ENCODE measurements at regions not wholly inside any gene's neighbourhood (a gene's known extent, or its start where the extent isn't known, plus 50 kb on each side); places are given as distances from the start of the nearest gene placed in this dataset.

DNA sequence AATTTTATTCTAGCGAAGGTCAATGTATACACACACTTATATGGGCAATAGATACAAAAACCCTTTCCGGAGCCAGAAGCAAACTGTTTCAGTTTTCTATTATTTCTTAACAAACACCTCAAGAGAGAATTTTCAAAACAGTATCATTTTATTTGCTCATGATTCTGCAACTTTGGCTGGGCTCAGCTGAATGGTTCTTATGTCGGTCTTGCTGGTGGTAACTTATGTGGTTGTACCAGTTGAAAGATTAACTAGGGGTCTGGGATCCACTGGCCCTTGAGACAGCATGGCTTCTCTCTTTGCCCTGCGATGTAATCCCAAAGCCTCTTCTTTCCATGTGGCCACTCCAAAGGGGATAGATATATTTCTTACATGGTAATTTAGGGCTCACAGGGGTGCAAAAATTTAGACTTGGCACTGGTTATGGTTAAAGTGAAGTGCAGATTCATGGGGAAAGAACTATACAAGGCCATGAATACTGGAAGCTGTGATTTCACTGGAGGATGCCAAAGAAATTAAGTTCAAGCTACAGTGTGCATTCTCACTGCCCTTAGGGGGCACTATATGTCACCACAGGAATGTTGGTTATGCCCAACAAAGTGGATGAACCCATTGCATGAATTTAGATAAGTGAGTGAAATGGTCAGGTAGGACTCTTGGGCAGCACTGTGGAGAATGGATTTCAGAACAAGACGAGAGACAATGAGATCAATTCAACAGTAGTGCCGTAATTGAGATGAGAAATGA lies 94.3 kb upstream of the NAV3 start:
- H3K4me2 ChIP-seq: no peak overlapping the region
- BruUV-seq (replicated peaks): no TSS peak
- DNase-seq: no peak
- no peaks in the 10 kb centered on the region for H3K36me3 ChIP-seq (ENCODE audit: low read depth)
- POLR2A ChIA-PET (ENCODE audit: unreplicated experiment): no interaction called here
- H3K79me2 ChIP-seq (ENCODE audit: low read depth): no peaks in the 10 kb centered on the region
- no peaks in the 10 kb centered on the region for H3K9me3 ChIP-seq (ENCODE audit: insufficient read depth, low read depth)
- no peaks in the 10 kb centered on the region for H4K20me1 ChIP-seq (ENCODE audit: insufficient read depth)
- CTCF ChIA-PET: no interaction called here
- no peak for TF ChIP-seq EZH2 (IDR thresholded peaks at IDR 0.05; ENCODE audit: low read depth)
- TF ChIP-seq, protein P1, sequence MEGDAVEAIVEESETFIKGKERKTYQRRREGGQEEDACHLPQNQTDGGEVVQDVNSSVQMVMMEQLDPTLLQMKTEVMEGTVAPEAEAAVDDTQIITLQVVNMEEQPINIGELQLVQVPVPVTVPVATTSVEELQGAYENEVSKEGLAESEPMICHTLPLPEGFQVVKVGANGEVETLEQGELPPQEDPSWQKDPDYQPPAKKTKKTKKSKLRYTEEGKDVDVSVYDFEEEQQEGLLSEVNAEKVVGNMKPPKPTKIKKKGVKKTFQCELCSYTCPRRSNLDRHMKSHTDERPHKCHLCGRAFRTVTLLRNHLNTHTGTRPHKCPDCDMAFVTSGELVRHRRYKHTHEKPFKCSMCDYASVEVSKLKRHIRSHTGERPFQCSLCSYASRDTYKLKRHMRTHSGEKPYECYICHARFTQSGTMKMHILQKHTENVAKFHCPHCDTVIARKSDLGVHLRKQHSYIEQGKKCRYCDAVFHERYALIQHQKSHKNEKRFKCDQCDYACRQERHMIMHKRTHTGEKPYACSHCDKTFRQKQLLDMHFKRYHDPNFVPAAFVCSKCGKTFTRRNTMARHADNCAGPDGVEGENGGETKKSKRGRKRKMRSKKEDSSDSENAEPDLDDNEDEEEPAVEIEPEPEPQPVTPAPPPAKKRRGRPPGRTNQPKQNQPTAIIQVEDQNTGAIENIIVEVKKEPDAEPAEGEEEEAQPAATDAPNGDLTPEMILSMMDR (conservative IDR thresholded peaks at IDR 0.05): no peak
- H3K9me2 ChIP-seq (ENCODE audit: insufficient read depth): no peaks in the 10 kb centered on the region; the same call in 1 of the 2 replicates
- no peaks in the 10 kb centered on the region for H3F3A ChIP-seq (ENCODE audit: insufficient read depth, low read depth)
- no peak overlapping the region for H2AFZ ChIP-seq
- no peak overlapping the region for H3K4me3 ChIP-seq
- H3K4me1 ChIP-seq (replicated peaks; ENCODE audit: insufficient read depth): no peaks in the 10 kb centered on the region
- H3K27ac ChIP-seq: no peak overlapping the region
- intact Hi-C loops (cut with micrococcal nuclease; ENCODE audit: unreplicated experiment): no loop called here
- no peaks in the 10 kb centered on the region for H3K27me3 ChIP-seq (ENCODE audit: insufficient read depth, low read depth)

DNA sequence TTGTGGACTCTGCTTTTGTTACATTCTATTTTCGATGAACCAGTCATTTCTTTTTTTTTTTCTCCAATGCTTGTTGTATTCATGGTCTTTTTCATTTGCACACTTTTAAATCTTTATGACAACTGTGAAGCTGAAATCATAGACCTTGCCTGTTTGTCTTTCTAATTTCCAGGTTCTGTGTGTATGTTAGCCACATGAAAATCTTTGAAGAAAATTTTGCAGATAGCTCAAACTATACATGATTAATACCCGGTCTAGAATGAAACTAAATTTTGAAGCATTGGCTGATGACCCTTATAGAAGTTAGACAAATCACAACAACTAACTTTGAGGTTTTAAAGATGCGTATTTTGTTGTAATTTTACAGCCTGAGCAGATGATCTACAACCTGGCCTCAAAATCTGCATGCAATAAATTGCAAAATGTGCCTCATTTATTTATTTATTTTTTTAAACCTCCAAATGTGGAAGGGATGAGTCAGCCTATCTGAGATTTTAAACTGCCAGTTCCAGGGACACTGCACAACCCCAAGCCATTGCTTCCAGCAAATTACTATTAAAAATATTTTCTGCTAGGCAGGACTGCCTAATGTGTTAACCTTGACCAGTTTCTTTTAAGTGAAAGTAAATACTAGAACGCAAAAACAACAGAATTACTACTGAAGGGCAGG lies 96.3 kb upstream of the NAV3 start:
- H3F3A ChIP-seq (ENCODE audit: insufficient read depth, low read depth): no peaks in the 10 kb centered on the region
- no peaks in the 10 kb centered on the region for H3K27me3 ChIP-seq (ENCODE audit: insufficient read depth, low read depth)
- no peaks in the 10 kb centered on the region for H4K20me1 ChIP-seq (ENCODE audit: insufficient read depth)
- H3K79me2 ChIP-seq (ENCODE audit: low read depth): no peaks in the 10 kb centered on the region
- DNase-seq: no peak
- H3K4me2 ChIP-seq: no peak overlapping the region
- no peaks in the 10 kb centered on the region for H3K9me3 ChIP-seq (ENCODE audit: insufficient read depth, low read depth)
- H3K9me2 ChIP-seq (ENCODE audit: insufficient read depth): no peaks in the 10 kb centered on the region
- POLR2A ChIA-PET (ENCODE audit: unreplicated experiment): interaction anchor here (0.6 kb wide), 1 partner anchor 1345 kb away, joined by 4 read pairs; no protein-coding TSS in a partner anchor
- no peaks in the 10 kb centered on the region for H3K36me3 ChIP-seq (ENCODE audit: low read depth)
- TF ChIP-seq, protein P1 (conservative IDR thresholded peaks at IDR 0.05): no peak
- TF ChIP-seq EZH2 (IDR thresholded peaks at IDR 0.05; ENCODE audit: low read depth): no peak
- intact Hi-C loops (cut with micrococcal nuclease; ENCODE audit: unreplicated experiment): no loop called here
- BruUV-seq (replicated peaks): no TSS peak
- no peak overlapping the region for H2AFZ ChIP-seq
- no peaks in the 10 kb centered on the region for H3K4me1 ChIP-seq (replicated peaks; ENCODE audit: insufficient read depth)
- CTCF ChIA-PET: interaction anchor here (0.9 kb wide), 1 partner anchor 49 kb away, joined by 7 read pairs; no protein-coding TSS in a partner anchor
- no peak overlapping the region for H3K4me3 ChIP-seq
- H3K27ac ChIP-seq: no peak overlapping the region

DNA sequence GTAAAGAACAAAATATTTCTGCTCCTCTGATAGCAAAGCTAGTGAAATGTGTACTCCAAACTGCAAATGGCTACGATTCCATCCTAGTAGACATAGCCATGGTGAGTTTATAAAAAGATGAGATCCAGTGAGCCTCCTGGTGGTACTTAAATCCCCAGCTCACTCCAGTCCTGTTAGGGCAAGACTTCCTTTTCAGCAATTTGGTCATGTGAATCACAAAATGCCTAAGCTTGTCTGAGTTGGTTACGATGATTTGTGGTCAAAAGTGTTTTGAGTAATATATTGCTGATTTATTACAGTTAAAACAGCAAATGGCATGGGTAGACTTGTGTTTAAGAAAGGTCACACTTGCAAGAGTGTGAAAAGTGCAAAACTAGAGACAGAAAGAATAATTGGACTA lies 102.7 kb upstream of the NAV3 start:
- CTCF ChIA-PET: no interaction called here
- no peak overlapping the region for H3K4me2 ChIP-seq
- no peaks in the 10 kb centered on the region for H4K20me1 ChIP-seq (ENCODE audit: insufficient read depth)
- H3K4me1 ChIP-seq (replicated peaks; ENCODE audit: insufficient read depth): no peaks in the 10 kb centered on the region
- no peak for TF ChIP-seq EZH2 (IDR thresholded peaks at IDR 0.05; ENCODE audit: low read depth)
- TF ChIP-seq, protein P1 (conservative IDR thresholded peaks at IDR 0.05): no peak
- no peaks in the 10 kb centered on the region for H3K79me2 ChIP-seq (ENCODE audit: low read depth)
- H3K9me3 ChIP-seq (ENCODE audit: insufficient read depth, low read depth): no peaks in the 10 kb centered on the region
- intact Hi-C loops (cut with micrococcal nuclease; ENCODE audit: unreplicated experiment): no loop called here
- no peaks in the 10 kb centered on the region for H3K27me3 ChIP-seq (ENCODE audit: insufficient read depth, low read depth)
- H3K27ac ChIP-seq: no peak overlapping the region
- H3K36me3 ChIP-seq (ENCODE audit: low read depth): no peaks in the 10 kb centered on the region
- POLR2A ChIA-PET (ENCODE audit: unreplicated experiment): no interaction called here
- DNase-seq: no peak
- no TSS peak for BruUV-seq (replicated peaks)
- H2AFZ ChIP-seq: no peak overlapping the region
- H3K9me2 ChIP-seq (ENCODE audit: insufficient read depth): no peaks in the 10 kb centered on the region
- H3F3A ChIP-seq (ENCODE audit: insufficient read depth, low read depth): no peaks in the 10 kb centered on the region
- no peak overlapping the region for H3K4me3 ChIP-seq
